ENCODE measurements at regions not wholly inside any gene's neighbourhood (a gene's known extent, or its start where the extent isn't known, plus 50 kb on each side); places are given as distances from the start of the nearest gene placed in this dataset.
"Not testable (repeated sequence)": the region's sequence is repeated elsewhere in the genome, so short reads cannot be mapped to it uniquely, and the experiment has no call there.

DNA sequence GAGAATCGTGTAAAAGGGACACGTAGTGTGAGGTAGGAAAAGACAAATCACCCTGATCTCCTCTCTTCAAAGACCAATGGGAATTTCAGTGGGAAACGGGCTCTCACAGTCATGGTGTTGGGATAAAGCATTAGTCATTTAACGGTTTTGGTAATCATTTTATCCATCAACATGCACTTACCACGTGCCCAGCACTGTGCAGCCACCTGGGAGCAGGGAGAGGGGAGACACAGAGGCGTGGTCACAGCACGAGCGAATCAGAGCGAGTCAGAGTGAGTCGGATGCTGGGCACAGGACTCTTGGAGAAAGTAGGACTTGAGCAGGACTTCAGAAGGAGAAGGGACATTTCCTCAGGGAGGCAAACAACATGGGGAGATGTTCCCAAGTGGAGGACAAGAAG lies 130.8 kb downstream of the MINAR1 start:
- H3K27me3 ChIP-seq (ENCODE audit: control insufficient read depth, insufficient read depth, low read length), result no peaks in the 10 kb centered on the region
- no peak for DNase-seq
- no peaks in the 10 kb centered on the region for H3K36me3 ChIP-seq (replicated peaks; ENCODE audit: control insufficient read depth, insufficient read depth, low read length)
- no peak overlapping the region for H3K4me3 ChIP-seq (ENCODE audit: insufficient read depth, low read depth, low read length)

DNA sequence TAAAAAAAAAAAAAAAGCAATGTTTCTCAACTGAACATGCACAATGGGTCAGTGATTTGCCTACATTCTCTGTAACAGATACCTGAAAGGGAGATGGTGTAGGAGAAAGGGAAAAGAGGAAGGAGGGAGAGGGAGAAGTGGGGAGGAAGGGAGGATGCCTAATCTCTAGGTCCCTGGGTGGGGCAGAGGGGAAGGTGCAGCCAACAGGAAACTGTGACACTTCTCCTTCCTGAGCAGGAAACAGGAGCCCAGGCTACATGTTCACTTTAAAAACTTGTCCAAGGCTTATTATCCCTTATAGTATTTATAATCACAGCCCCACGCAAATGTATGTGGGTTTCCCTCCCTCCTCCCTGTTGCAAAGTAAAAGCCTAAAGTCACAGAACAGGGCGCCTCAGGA lies 137.9 kb downstream of the MINAR1 start:
- no peak overlapping the region for H3K4me3 ChIP-seq (ENCODE audit: insufficient read depth, low read depth, low read length)
- DNase-seq, result no peak
- no peaks in the 10 kb centered on the region for H3K27me3 ChIP-seq (ENCODE audit: control insufficient read depth, insufficient read depth, low read length)
- H3K36me3 ChIP-seq (replicated peaks; ENCODE audit: control insufficient read depth, insufficient read depth, low read length), result no peaks in the 10 kb centered on the region

DNA sequence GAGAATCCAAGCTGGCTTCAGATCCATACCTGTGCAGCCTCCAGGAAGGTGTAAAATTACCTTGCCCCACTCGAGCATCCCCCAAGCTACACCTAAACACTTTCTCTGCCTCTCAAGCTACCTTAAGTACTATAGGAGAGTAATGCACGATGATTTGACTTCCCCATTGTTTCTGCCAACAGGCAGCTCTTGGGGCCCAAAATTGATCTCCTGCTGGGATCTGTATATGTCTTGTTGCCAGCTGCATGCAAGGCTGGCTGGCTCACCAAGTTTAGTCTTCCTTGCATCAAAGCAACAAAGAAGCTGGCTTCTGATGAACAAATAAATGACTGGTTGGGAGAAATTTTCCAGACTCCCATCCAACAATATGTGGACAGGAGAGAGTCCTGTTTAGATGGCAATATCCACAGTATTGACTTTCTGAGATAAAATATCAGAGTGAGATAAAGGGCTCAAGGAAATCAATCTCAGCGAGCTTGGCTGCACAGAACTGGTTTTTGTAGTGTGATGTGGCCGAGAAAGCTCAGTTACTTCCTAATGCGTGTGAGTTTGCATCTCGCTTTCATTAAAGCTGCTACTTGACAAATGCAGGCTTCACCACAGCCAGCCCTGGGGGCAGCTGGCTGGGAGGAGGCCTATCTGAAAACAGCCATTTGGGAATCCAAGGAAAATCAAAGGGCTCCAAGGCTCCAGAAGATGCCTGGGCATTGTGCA lies 140.7 kb downstream of the MINAR1 start:
- DNase-seq, result no peak
- H3K27me3 ChIP-seq (ENCODE audit: control insufficient read depth, insufficient read depth, low read length), result no peaks in the 10 kb centered on the region
- H3K4me3 ChIP-seq (ENCODE audit: insufficient read depth, low read depth, low read length), result no peak overlapping the region
- H3K36me3 ChIP-seq (replicated peaks; ENCODE audit: control insufficient read depth, insufficient read depth, low read length), result no peaks in the 10 kb centered on the region

DNA sequence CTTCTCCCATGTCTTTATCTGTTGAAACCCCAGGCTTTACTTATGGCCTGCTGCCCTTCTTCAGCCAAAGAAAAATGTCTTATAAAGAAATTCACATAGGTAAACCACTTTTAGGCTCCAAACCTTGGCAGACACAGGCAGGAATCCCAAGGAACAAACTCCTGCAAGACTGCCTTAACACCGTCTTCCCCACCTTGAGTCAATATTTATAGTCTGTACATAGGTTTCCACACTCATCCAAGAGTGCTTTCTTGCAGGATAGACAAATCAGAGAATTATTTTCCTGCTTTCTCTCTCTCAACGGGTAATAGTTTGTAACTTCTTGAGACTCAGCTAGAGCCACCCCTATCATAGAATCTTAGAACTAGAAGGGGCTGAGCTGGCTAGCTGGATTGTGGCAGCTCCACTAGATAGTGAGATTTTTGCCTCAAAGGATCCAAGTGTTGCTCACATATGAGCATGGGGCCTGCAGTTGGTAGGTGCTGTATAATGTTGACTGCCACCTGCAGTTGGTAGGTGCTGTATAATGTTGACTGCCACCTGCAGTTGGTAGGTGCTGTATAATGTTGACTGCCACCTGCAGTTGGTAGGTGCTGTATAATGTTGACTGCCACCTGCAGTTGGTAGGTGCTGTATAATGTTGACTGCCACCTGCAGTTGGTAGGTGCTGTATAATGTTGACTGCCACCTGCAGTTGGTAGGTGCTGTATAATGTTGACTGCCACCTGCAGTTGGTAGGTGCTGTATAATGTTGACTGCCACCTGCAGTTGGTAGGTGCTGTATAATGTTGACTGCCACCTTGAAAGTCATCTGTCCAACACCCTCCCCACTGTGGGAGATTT lies 142.5 kb downstream of the MINAR1 start:
- H3K4me3 ChIP-seq (ENCODE audit: insufficient read depth, low read depth, low read length); H3K36me3 ChIP-seq (replicated peaks; ENCODE audit: control insufficient read depth, insufficient read depth, low read length); DNase-seq; H3K27me3 ChIP-seq (ENCODE audit: control insufficient read depth, insufficient read depth, low read length): not testable (repeated sequence)

DNA sequence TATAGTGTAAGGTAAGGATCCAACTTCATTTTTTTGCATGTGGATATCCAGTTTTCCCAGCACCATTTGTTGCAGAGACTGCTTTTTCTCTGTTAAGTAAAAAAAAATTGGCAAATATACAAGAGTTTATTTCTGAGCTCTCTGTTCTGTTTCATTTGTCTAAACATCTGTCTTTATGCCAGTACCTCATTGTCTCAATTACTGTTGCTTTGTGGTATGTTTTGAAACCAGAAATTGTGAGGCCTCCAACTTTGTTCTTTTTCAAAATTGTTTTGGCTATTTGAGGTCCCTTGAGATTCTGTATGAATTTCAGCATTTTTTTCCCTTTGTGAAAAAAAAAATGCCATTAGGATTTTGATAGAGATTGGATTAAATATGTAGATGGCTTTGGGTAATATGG lies 150.5 kb downstream of the MINAR1 start:
- Histone ChIP-seq H3K27me3 (ENCODE audit: control insufficient read depth, insufficient read depth, low read length) (no peaks in the 10 kb centered on the region), H3K36me3 (replicated peaks; ENCODE audit: control insufficient read depth, insufficient read depth, low read length) (no peaks in the 10 kb centered on the region), H3K4me3 (ENCODE audit: insufficient read depth, low read depth, low read length) (no peak overlapping the region)
- DNase-seq, result no peak

GRCh38 chr15:79592126-79592525 lies 160.0 kb downstream of the MINAR1 start:
- Histone ChIP-seq H3K27me3 (ENCODE audit: control insufficient read depth, insufficient read depth, low read length) (no peaks in the 10 kb centered on the region), H3K4me3 (ENCODE audit: insufficient read depth, low read depth, low read length) (no peak overlapping the region), H3K36me3 (replicated peaks; ENCODE audit: control insufficient read depth, insufficient read depth, low read length) (no peaks in the 10 kb centered on the region)
- no peak for DNase-seq

GRCh38 chr15:79593119-79593869 lies 161.2 kb downstream of the MINAR1 start:
- no peak overlapping the region for H3K4me3 ChIP-seq (ENCODE audit: insufficient read depth, low read depth, low read length)
- H3K27me3 ChIP-seq (ENCODE audit: control insufficient read depth, insufficient read depth, low read length), result no peaks in the 10 kb centered on the region
- DNase-seq, result no peak
- no peaks in the 10 kb centered on the region for H3K36me3 ChIP-seq (replicated peaks; ENCODE audit: control insufficient read depth, insufficient read depth, low read length)

DNA sequence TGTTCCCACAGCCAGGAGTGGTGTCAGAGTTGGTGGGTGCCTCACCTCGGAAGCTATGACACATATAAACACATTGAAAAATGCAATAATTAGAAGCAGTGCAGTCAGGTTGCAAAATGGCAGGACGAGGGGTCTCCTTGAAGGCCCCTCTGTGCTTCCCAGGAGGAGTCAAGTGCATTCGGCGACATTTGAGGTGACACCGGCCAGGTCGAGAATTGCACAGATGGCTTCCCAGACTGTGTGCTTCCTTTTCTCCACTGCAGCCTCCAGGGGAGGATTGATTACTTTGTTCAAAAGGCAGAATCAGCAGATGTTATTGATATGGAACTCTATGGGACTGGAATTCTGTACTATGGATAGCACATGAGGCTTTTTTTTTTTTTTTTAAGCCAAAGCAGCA lies 163.2 kb downstream of the MINAR1 start:
- DNase-seq, result no peak
- H3K4me3 ChIP-seq (ENCODE audit: insufficient read depth, low read depth, low read length), result no peak overlapping the region
- H3K27me3 ChIP-seq (ENCODE audit: control insufficient read depth, insufficient read depth, low read length), result no peaks in the 10 kb centered on the region
- no peaks in the 10 kb centered on the region for H3K36me3 ChIP-seq (replicated peaks; ENCODE audit: control insufficient read depth, insufficient read depth, low read length)

- H3K27me3 ChIP-seq (ENCODE audit: control insufficient read depth, insufficient read depth, low read length), result no peaks in the 10 kb centered on the region
- H3K36me3 ChIP-seq (replicated peaks; ENCODE audit: control insufficient read depth, insufficient read depth, low read length), result no peaks in the 10 kb centered on the region
- DNase-seq, result peak; percentile 89
- no peak overlapping the region for H3K4me3 ChIP-seq (ENCODE audit: insufficient read depth, low read depth, low read length)
These were observed 164.0 kb downstream of the MINAR1 start for GRCh38 chr15:79595995-79596622.

GRCh38 chr15:79598639-79599038 lies 166.5 kb downstream of the MINAR1 start:
- Histone ChIP-seq H3K36me3 (replicated peaks; ENCODE audit: control insufficient read depth, insufficient read depth, low read length) (no peaks in the 10 kb centered on the region), H3K27me3 (ENCODE audit: control insufficient read depth, insufficient read depth, low read length) (no peaks in the 10 kb centered on the region), H3K4me3 (ENCODE audit: insufficient read depth, low read depth, low read length) (no peak overlapping the region)
- no peak for DNase-seq

DNA sequence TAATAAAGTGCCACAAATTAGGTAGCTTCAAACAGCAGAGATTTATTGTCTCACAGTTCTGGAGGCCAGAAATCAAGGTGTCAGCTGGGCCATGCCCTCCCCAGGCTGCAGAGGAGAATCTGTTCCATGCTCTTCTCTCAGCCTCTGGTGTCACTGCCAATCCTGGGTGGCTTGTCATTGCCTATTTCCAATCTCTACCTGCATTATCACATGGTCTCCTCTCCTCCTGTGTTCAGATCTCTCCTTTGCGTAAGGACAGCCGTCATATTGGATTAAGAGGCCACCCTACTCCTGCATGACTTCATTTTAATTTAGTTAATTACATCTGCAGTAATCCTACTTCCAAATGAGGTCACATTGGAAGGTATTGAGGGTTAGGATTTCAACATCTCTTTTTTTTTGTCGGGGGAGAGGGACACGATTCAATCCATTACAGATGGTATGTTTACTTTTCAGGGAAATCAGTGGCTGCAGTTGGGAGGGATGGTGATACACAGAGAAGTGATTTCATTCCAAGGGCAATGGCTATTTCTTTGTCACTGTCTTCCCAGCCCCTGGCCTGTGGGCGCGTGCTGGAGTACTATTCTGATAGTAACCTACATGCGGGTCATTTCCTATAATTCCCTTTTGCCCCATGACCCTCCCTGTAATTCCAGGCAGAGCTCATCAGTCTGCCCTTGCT lies 169.4 kb downstream of the MINAR1 start:
- no peak for DNase-seq
- H3K27me3 ChIP-seq (ENCODE audit: control insufficient read depth, insufficient read depth, low read length), result no peaks in the 10 kb centered on the region
- no peak overlapping the region for H3K4me3 ChIP-seq (ENCODE audit: insufficient read depth, low read depth, low read length)
- no peaks in the 10 kb centered on the region for H3K36me3 ChIP-seq (replicated peaks; ENCODE audit: control insufficient read depth, insufficient read depth, low read length)

GRCh38 chr15:79602180-79602579 lies 170.0 kb downstream of the MINAR1 start:
- no peaks in the 10 kb centered on the region for H3K36me3 ChIP-seq (replicated peaks; ENCODE audit: control insufficient read depth, insufficient read depth, low read length)
- no peak for DNase-seq
- H3K4me3 ChIP-seq (ENCODE audit: insufficient read depth, low read depth, low read length), result no peak overlapping the region
- no peaks in the 10 kb centered on the region for H3K27me3 ChIP-seq (ENCODE audit: control insufficient read depth, insufficient read depth, low read length)

DNA sequence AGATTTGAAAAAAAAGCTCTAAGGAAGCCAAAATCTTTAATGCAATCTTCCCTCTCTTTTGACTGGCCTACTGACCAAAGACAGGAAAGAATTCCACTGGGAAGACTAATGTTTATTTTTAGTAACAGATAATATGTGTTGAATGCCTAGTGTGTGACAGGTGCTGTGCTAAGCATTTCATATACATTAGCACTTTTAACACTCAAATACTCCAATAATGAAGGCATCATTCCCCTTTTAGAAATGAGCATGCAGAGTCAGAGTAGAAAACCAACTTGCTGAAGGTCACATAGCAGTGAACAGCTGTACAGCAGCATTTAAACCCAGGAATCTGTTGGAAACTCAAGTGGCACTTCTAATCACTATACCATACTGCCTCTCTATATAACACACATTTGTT lies 170.6 kb downstream of the MINAR1 start:
- H3K27me3 ChIP-seq (ENCODE audit: control insufficient read depth, insufficient read depth, low read length), result no peaks in the 10 kb centered on the region
- H3K36me3 ChIP-seq (replicated peaks; ENCODE audit: control insufficient read depth, insufficient read depth, low read length), result no peaks in the 10 kb centered on the region
- DNase-seq, result no peak
- H3K4me3 ChIP-seq (ENCODE audit: insufficient read depth, low read depth, low read length), result no peak overlapping the region

DNA sequence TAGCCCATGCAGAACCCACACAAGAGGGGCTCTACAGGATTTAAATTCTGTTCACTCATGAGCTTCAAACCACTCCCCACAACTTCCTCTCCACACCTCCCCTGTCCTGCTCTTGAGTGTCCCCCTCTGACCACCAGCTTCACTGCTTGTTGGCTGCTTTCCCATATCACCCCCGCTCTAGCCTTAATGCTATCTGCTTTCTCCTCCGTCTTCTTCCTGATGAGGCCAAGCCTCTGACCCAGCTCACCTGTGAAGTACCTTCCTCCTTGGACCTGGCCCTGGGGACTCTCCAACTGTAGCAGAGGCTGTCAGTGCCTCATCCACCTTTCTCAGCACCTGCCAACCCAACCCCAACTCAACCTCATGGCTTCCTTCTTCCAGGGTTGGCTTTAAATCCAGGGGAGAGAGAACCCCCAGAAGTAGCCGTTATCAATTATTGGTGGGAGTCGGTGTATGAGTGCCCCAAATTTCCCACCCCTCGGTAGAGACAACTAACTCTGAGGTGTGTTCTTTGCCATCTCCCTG lies 174.8 kb downstream of the MINAR1 start:
- Histone ChIP-seq H3K27me3 (ENCODE audit: control insufficient read depth, insufficient read depth, low read length) (no peaks in the 10 kb centered on the region), H3K36me3 (replicated peaks; ENCODE audit: control insufficient read depth, insufficient read depth, low read length) (no peaks in the 10 kb centered on the region), H3K4me3 (ENCODE audit: insufficient read depth, low read depth, low read length) (no peak overlapping the region)
- DNase-seq, result no peak
